Liver (tissue), 8 donors: ENCODE measurements at regions not wholly inside any gene's neighbourhood (a gene's known extent, or its start where the extent isn't known, plus 50 kb on each side); places are given as distances from the start of the nearest gene placed in this dataset.

Source experiments
- DNase-seq: peaks from one replicate; pipeline ENCODE4 v3.0.0-alpha.2; 2017; ENCODE audit warnings: low spot score
- H3K27ac ChIP-seq, 2 donors: one replicate each; pipeline ENCODE4 v1.7.0; 2013; ENCODE audit warnings: inconsistent platforms in 2 of 2, low read length in 2 of 2, control low read depth in 1 of 2, low read depth in 1 of 2, mild to moderate bottlenecking in 1 of 2
- H3K27me3 ChIP-seq, 4 donors: one replicate each; pipeline versions ENCODE4 v1.6.1 to v1.7.0; 2013; ENCODE audit warnings: low read length in 3 of 4, inconsistent platforms in 1 of 4, mild to moderate bottlenecking in 1 of 4, moderate library complexity in 1 of 4; ENCODE audit not compliant: control insufficient read depth in 4 of 4, insufficient read depth in 4 of 4
- H3K36me3 ChIP-seq, 4 donors: one replicate each; pipeline versions ENCODE4 v1.6.1 to v1.7.0; 2013; ENCODE audit warnings: low read length in 3 of 4, mild to moderate bottlenecking in 3 of 4, low read depth in 1 of 4, moderate library complexity in 1 of 4; ENCODE audit not compliant: control insufficient read depth in 4 of 4, insufficient read depth in 3 of 4
- H3K4me1 ChIP-seq, 4 donors: one replicate each; pipeline versions ENCODE4 v1.6.1 to v1.7.0; 2013; ENCODE audit warnings: low read length in 3 of 4, mild to moderate bottlenecking in 3 of 4, moderate library complexity in 1 of 4; ENCODE audit not compliant: control insufficient read depth in 4 of 4, insufficient read depth in 4 of 4
- H3K4me3 ChIP-seq, 3 donors: one replicate each; pipeline versions ENCODE4 v1.6.1 to v1.7.0; 2013; ENCODE audit warnings: low read length in 3 of 3, control low read depth in 1 of 3, low read depth in 1 of 3, mild to moderate bottlenecking in 1 of 3
- H3K9ac ChIP-seq, 2 donors: one replicate each; pipeline ENCODE4 v1.7.0; 2013; ENCODE audit warnings: low read length in 2 of 2, mild to moderate bottlenecking in 2 of 2, moderate library complexity in 2 of 2, control low read depth in 1 of 2, low read depth in 1 of 2
- H3K9me3 ChIP-seq, 4 donors: one replicate each; pipeline versions ENCODE4 v1.6.1 to v1.7.0; 2013; ENCODE audit warnings: low read length in 3 of 4; ENCODE audit not compliant: control insufficient read depth in 4 of 4
- CTCF ChIP-seq: fragments of 150-350 bp; IDR thresholded peaks from 2 replicates; pipeline ENCODE4 v1.5.1; 2017; ENCODE audit warnings: improper control_type of control experiment, low read depth, low read length; ENCODE audit not compliant: missing input control
- EGR1 ChIP-seq, 2 donors: IDR thresholded peaks; 2 replicates each; pipeline ENCODE4 v1.6.1; 2016 to 2018; ENCODE audit warnings: antibody characterized with exemption in 2 of 2, low read depth in 2 of 2
- FOXA1 ChIP-seq: IDR thresholded peaks from 2 replicates; pipeline ENCODE4 v1.6.1; 2016; ENCODE audit warnings: antibody characterized with exemption
- FOXA2 ChIP-seq: IDR thresholded peaks from 2 replicates; pipeline ENCODE4 v1.6.1; 2016; ENCODE audit warnings: antibody characterized with exemption
- GABPA ChIP-seq, 2 donors: IDR thresholded peaks in 1 of 2; conservative IDR thresholded peaks in 1 of 2; 2 replicates each; pipeline ENCODE4 v1.6.1; 2016; ENCODE audit warnings: antibody characterized with exemption in 2 of 2, mild to moderate bottlenecking in 1 of 2, moderate library complexity in 1 of 2
- HNF4A ChIP-seq, 2 donors: conservative IDR thresholded peaks; 2 replicates each; pipeline ENCODE4 v1.6.1; 2016; ENCODE audit warnings: antibody characterized with exemption in 2 of 2, mild to moderate bottlenecking in 2 of 2
- HNF4G ChIP-seq: IDR thresholded peaks from 2 replicates; pipeline ENCODE4 v1.6.1; 2016; ENCODE audit warnings: antibody characterized with exemption
- JUND ChIP-seq, 2 donors: IDR thresholded peaks; 2 replicates each; pipeline ENCODE4 v1.6.1; 2016; ENCODE audit warnings: antibody characterized with exemption in 2 of 2
- NR2F2 ChIP-seq: IDR thresholded peaks from 2 replicates; pipeline ENCODE4 v1.6.1; 2016; ENCODE audit warnings: antibody characterized with exemption
- RAD21 ChIP-seq, 2 donors: IDR thresholded peaks; 2 replicates each; pipeline ENCODE4 v1.6.1; 2016; ENCODE audit warnings: antibody characterized with exemption in 2 of 2, mild to moderate bottlenecking in 2 of 2
- REST ChIP-seq: IDR thresholded peaks from 2 replicates; pipeline ENCODE4 v1.6.1; 2016; ENCODE audit warnings: antibody characterized with exemption, mild to moderate bottlenecking
- RXRA ChIP-seq, 2 donors: IDR thresholded peaks; 2 replicates each; pipeline ENCODE4 v1.6.1; 2017 to 2018; ENCODE audit warnings: antibody characterized with exemption in 2 of 2, mild to moderate bottlenecking in 1 of 2
- SP1 ChIP-seq: IDR thresholded peaks from 2 replicates; pipeline ENCODE4 v1.6.1; 2018; ENCODE audit warnings: antibody characterized with exemption, mild to moderate bottlenecking
- TAF1 ChIP-seq: conservative IDR thresholded peaks from 2 replicates; pipeline ENCODE4 v1.6.1; 2016; ENCODE audit warnings: antibody characterized with exemption, mild to moderate bottlenecking
- YY1 ChIP-seq: IDR thresholded peaks from 2 replicates; pipeline ENCODE4 v1.6.1; 2016; ENCODE audit warnings: antibody characterized with exemption, mild to moderate bottlenecking
- ZBTB33 ChIP-seq: IDR thresholded peaks from 2 replicates; pipeline ENCODE4 v1.6.1; 2016; ENCODE audit warnings: antibody characterized with exemption
- WGBS: extraction: QIAGEN DNeasy Blood & Tissue Kit; methylation state at CpG from one replicate; pipeline ENCODE4 v1.1.7; 2013; 5-methylcytosine and 5-hydroxymethylcytosine counted together
- TF ChIP-seq, protein P1 (sequence below): IDR thresholded peaks from 2 replicates; pipeline ENCODE4 v1.6.1; 2016; ENCODE audit warnings: antibody characterized with exemption
- TF ChIP-seq, protein P2 (sequence below): IDR thresholded peaks from 2 replicates; pipeline ENCODE4 v1.6.1; 2016; ENCODE audit warnings: antibody characterized with exemption
- donor health status: healthy.
- donor health status: healthy.
- donor health status: healthy.
- donor health status: healthy.
- donor health status: healthy.

DNA sequence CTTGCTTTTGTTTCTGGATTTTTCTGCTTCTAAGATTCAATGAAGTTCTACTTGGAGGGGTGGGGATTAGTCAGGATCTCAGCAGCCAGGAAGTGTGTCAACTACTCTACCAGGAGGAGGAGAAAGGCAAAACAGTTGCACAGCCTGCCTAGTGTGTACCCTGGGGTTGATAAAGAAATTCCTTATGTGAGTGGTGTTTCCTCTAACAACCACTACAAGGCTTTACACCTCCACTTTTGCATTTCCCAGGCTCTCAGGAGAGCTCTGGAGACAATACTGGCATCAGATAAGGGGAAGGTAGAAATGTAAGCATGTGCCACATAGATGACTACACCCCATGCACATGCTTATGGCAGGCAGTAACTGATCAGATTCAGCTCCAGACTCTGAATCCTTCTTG is 174.6 kb downstream of the TOX3 start (continued):
- no peak for TF ChIP-seq CTCF
- TF ChIP-seq HNF4G: no peak
- TF ChIP-seq EGR1 (IDR thresholded peaks at IDR 0.05; ENCODE audit: low read depth in 2 of 2): no peak
- no peak for TF ChIP-seq TAF1
- TF ChIP-seq YY1: no peak
- TF ChIP-seq HNF4A (conservative IDR thresholded peaks at IDR 0.05): no peak

DNA sequence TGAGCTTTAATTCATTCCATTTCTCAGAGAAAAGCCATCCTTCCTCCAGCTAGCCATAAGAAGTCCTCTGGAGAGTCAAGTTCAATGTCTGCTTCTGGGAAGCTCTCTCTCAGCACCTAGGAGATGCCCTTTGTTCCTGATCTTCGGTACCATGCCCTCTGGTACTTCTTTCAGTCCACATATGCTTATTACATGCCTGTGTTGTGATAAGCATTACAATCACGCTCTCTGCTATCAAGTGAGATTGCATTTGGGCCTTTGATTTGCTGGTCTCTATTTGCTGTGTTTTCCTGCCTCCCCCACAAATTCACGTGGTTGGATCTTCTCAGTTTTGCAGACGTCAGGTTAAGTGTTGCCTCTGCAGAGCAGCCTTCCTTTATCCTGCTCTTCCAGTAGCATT is 178.1 kb downstream of the TOX3 start:
- Histone ChIP-seq H3K9ac (no peak overlapping the region), H3K4me1 (no peaks in the 10 kb centered on the region), H3K27ac (no peak overlapping the region), H3K36me3 (no peaks in the 10 kb centered on the region), H3K27me3 (no peaks in the 10 kb centered on the region), H3K9me3 (no peaks in the 10 kb centered on the region), H3K4me3 (no peak overlapping the region)
- TF ChIP-seq GABPA (IDR thresholded peaks at IDR 0.05 in 1 of 2, conservative IDR thresholded peaks at IDR 0.05 in 1 of 2) (no peak), JUND (IDR thresholded peaks at IDR 0.05) (no peak), RXRA (IDR thresholded peaks at IDR 0.05) (no peak), TAF1 (no peak), REST (no peak), EGR1 (IDR thresholded peaks at IDR 0.05; ENCODE audit: low read depth in 2 of 2) (no peak), CTCF (no peak), ZBTB33 (no peak), NR2F2 (no peak), YY1 (no peak), FOXA2 (no peak), RAD21 (IDR thresholded peaks at IDR 0.05) (no peak), HNF4A (conservative IDR thresholded peaks at IDR 0.05) (no peak), FOXA1 (no peak), SP1 (no peak), HNF4G (no peak)
- TF ChIP-seq, protein P1, sequence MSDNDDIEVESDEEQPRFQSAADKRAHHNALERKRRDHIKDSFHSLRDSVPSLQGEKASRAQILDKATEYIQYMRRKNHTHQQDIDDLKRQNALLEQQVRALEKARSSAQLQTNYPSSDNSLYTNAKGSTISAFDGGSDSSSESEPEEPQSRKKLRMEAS: no peak
- TF ChIP-seq, protein P2, sequence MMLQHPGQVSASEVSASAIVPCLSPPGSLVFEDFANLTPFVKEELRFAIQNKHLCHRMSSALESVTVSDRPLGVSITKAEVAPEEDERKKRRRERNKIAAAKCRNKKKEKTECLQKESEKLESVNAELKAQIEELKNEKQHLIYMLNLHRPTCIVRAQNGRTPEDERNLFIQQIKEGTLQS: no peak
- WGBS: 73% methylated on average over 4 of the region's 4 CpGs
- DNase-seq: no peak
